ENCODE measurements at regions not wholly inside any gene's neighbourhood (a gene's known extent, or its start where the extent isn't known, plus 50 kb on each side); places are given as distances from the start of the nearest gene placed in this dataset.

DNA sequence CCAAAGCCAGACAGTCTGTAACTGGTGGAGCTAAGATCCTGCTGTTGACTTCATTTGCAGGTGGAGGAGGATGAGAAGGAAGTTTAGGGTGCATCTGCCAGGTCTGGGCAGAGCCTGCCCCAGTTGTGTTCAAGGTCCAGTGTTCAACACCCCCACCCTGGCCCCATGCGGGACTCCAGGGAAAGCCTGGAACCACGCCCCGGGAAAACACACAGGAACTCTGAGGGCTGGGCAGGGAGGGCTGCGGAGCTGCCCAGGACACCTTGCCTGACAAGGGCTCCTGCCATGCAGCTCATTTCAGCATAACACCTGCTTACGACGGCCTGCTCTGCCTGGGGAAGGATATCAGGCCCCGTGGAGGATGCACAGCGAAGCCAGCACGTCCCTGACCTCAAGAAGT is 286.3 kb downstream of the XXYLT1 start:
- Histone ChIP-seq H3K4me1 (ENCODE audit: control insufficient read depth, insufficient read depth, low read length) (no peaks in the 10 kb centered on the region), H3K27me3 (ENCODE audit: control insufficient read depth, insufficient read depth, low read length) (no peaks in the 10 kb centered on the region), H3K9me3 (ENCODE audit: control insufficient read depth, insufficient read depth, low read depth, low read length) (no peaks in the 10 kb centered on the region), H3K36me3 (ENCODE audit: control insufficient read depth, insufficient read depth, low read length) (no peaks in the 10 kb centered on the region), H3K4me3 (ENCODE audit: low read depth in 2 of 2, low read length in 2 of 2) (peak overlapping the region in 1 of 2 experiments; percentile 19; a peak in 2 of 4 replicates), H3K27ac (ENCODE audit: low read length) (peak overlapping the region; percentile 6; the same call in 1 of the 2 replicates)
- DNase-seq (ENCODE audit: low read depth, low spot score) (no peak), ATAC-seq (peak; percentile 35; the same call in 1 of the 2 replicates)
- POLR2A ChIA-PET, result no interaction called here
- CTCF ChIA-PET, result interaction anchor here (1.1 to 2.1 kb wide), 2 partner anchors 13 to 302 kb away, joined by 3 to 8 read pairs; no protein-coding TSS in a partner anchor
- TF ChIP-seq, protein P1, sequence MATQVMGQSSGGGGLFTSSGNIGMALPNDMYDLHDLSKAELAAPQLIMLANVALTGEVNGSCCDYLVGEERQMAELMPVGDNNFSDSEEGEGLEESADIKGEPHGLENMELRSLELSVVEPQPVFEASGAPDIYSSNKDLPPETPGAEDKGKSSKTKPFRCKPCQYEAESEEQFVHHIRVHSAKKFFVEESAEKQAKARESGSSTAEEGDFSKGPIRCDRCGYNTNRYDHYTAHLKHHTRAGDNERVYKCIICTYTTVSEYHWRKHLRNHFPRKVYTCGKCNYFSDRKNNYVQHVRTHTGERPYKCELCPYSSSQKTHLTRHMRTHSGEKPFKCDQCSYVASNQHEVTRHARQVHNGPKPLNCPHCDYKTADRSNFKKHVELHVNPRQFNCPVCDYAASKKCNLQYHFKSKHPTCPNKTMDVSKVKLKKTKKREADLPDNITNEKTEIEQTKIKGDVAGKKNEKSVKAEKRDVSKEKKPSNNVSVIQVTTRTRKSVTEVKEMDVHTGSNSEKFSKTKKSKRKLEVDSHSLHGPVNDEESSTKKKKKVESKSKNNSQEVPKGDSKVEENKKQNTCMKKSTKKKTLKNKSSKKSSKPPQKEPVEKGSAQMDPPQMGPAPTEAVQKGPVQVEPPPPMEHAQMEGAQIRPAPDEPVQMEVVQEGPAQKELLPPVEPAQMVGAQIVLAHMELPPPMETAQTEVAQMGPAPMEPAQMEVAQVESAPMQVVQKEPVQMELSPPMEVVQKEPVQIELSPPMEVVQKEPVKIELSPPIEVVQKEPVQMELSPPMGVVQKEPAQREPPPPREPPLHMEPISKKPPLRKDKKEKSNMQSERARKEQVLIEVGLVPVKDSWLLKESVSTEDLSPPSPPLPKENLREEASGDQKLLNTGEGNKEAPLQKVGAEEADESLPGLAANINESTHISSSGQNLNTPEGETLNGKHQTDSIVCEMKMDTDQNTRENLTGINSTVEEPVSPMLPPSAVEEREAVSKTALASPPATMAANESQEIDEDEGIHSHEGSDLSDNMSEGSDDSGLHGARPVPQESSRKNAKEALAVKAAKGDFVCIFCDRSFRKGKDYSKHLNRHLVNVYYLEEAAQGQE (IDR thresholded peaks at IDR 0.05; ENCODE audit: insufficient read depth in 1 of 2, low read depth in 2 of 2, low read length in 1 of 2), result no peak
- no peak for TF ChIP-seq POLR2AphosphoS5 (IDR thresholded peaks at IDR 0.05; ENCODE audit: low read depth, low read length)
- no peak for TF ChIP-seq SIN3A (IDR thresholded peaks at IDR 0.05; ENCODE audit: borderline replicate concordance, insufficient read depth, low read depth, low read length)
- TF ChIP-seq, protein P2, sequence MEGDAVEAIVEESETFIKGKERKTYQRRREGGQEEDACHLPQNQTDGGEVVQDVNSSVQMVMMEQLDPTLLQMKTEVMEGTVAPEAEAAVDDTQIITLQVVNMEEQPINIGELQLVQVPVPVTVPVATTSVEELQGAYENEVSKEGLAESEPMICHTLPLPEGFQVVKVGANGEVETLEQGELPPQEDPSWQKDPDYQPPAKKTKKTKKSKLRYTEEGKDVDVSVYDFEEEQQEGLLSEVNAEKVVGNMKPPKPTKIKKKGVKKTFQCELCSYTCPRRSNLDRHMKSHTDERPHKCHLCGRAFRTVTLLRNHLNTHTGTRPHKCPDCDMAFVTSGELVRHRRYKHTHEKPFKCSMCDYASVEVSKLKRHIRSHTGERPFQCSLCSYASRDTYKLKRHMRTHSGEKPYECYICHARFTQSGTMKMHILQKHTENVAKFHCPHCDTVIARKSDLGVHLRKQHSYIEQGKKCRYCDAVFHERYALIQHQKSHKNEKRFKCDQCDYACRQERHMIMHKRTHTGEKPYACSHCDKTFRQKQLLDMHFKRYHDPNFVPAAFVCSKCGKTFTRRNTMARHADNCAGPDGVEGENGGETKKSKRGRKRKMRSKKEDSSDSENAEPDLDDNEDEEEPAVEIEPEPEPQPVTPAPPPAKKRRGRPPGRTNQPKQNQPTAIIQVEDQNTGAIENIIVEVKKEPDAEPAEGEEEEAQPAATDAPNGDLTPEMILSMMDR (IDR thresholded peaks at IDR 0.05), result no peak
- TF ChIP-seq TCF7L2 (IDR thresholded peaks at IDR 0.05; ENCODE audit: low read depth, low read length), result no peak
- BruUV-seq (replicated peaks), result no TSS peak
- in situ Hi-C loops (cut with HindIII; ENCODE audit: low pct_unique_long_range_greater_than_20kb, low sequenced_read_pairs) (no loop called here), intact Hi-C loops (cut with micrococcal nuclease; ENCODE audit: unreplicated experiment) (no loop called here)

DNA sequence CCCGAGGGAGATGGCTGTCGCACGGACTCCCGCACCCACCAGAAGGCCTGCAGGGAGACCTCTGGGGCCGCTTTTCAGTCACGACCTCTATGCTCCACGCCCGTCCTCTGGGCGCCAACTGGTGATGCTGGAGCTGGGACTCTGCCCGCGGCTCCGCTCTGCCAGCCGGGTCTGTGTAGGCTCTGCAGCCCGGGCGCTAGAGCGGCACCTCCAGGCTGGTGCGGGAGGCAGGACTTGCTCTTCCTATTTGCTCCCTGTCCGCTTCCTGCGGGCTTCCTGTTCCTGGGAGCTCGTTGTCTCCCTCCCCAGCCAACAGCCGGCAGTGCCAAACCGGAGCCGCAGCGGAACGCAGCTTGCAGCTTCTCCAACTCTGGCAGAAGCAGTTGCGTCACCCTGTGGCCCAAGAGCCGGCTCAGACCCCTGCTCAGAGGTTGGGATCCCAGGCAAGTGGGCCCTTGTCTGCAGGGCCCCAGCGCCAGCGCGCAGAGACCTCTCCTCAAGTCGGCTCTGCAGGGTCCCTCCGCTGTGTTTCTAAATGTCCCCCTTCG is 285.9 kb downstream of the XXYLT1 start:
- intact Hi-C loops (cut with micrococcal nuclease; ENCODE audit: unreplicated experiment) (no loop called here), in situ Hi-C loops (cut with HindIII; ENCODE audit: low pct_unique_long_range_greater_than_20kb, low sequenced_read_pairs) (no loop called here)
- Histone ChIP-seq H3K36me3 (ENCODE audit: control insufficient read depth, insufficient read depth, low read length) (no peaks in the 10 kb centered on the region), H3K27me3 (ENCODE audit: control insufficient read depth, insufficient read depth, low read length) (no peaks in the 10 kb centered on the region), H3K4me1 (ENCODE audit: control insufficient read depth, insufficient read depth, low read length) (no peaks in the 10 kb centered on the region), H3K4me3 (ENCODE audit: low read depth in 2 of 2, low read length in 2 of 2) (peak overlapping the region in 1 of 2 experiments; percentile 19; a peak in 2 of 4 replicates), H3K9me3 (ENCODE audit: control insufficient read depth, insufficient read depth, low read depth, low read length) (no peaks in the 10 kb centered on the region), H3K27ac (ENCODE audit: low read length) (peak overlapping the region; percentile 14; the same call in 1 of the 2 replicates)
- no peak for TF ChIP-seq POLR2AphosphoS5 (IDR thresholded peaks at IDR 0.05; ENCODE audit: low read depth, low read length)
- TF ChIP-seq, protein P2 (IDR thresholded peaks at IDR 0.05), result no peak; the same call in 1 of the 2 replicates
- TF ChIP-seq TCF7L2 (IDR thresholded peaks at IDR 0.05; ENCODE audit: low read depth, low read length), result no peak
- TF ChIP-seq, protein P1 (IDR thresholded peaks at IDR 0.05; ENCODE audit: insufficient read depth in 1 of 2, low read depth in 2 of 2, low read length in 1 of 2), result no peak
- TF ChIP-seq SIN3A (IDR thresholded peaks at IDR 0.05; ENCODE audit: borderline replicate concordance, insufficient read depth, low read depth, low read length), result no peak
- no peak for DNase-seq (ENCODE audit: low read depth, low spot score)
- ChIA-PET POLR2A (no interaction called here), CTCF (interaction anchor here (1.1 to 2.1 kb wide), 2 partner anchors 14 to 302 kb away, joined by 3 to 8 read pairs; no protein-coding TSS in a partner anchor)
- BruUV-seq (replicated peaks), result no TSS peak
- peak; percentile 87 for ATAC-seq

Data from Panc1 (cell line).